Activated effector memory CD4-positive, alpha-beta T cell treated with anti-CD3 and anti-CD28 coated beads, Interleukin-2, amount 50 U/mL, for 16 hours (primary cell): ENCODE measurements at regions not wholly inside any gene's neighbourhood (a gene's known extent, or its start where the extent isn't known, plus 50 kb on each side); places are given as distances from the start of the nearest gene placed in this dataset.

Source experiments
- DNase-seq: peaks from one replicate; pipeline ENCODE4 v3.0.0-alpha.2; 2020

DNA sequence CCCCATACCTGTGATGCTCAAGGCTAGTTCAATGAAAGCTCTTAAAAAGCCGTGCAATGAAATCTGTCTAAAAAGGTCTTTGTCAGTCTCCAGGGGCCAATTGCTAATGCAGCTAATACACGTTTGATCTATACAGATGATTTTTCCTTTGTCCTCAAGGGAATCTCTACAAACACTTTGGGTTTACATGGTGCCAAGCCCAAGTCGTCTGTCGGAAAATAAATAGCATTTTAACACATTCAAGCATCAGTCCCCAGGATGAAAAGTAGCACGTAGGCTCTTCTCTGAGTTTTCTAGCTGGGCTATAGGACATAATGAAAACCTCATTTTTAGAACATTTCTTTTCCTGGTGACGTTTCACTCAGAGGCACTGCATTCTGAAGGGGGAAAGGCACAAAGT, 477.4 kb upstream of the WWC1 start:
- DNase-seq, result no peak

DNA sequence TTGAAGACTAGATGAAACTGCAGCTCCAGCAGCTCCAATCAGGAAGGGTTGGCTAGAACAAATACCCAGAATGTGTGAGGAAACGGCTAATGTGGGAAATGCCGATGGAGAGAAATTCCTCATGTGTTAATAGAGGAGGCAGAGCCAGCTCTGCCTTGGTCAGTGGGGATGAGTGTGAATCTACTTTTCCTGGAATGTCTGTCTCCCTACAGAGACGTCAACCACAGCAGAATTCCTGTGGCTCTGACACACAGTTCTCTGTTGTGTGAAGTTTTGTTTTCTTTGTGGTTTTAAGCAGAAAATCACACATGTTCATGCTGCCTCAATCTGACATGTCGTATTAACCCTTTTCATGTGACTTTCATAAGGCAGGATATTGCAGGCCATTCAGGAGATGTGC, 476.6 kb upstream of the WWC1 start:
- no peak for DNase-seq

GRCh38 chr5:167816354-167816753, 475.1 kb upstream of the WWC1 start:
- DNase-seq, result no peak

- DNase-seq, result no peak
Measured at GRCh38 chr5:167816864-167817263, 474.6 kb upstream of the WWC1 start.

GRCh38 chr5:167819406-167819805, 472.0 kb upstream of the WWC1 start:
- DNase-seq, result no peak

- DNase-seq, result no peak
Measured at GRCh38 chr5:167820101-167820990, 471.1 kb upstream of the WWC1 start.

- DNase-seq, result no peak
Measured at GRCh38 chr5:167821151-167821550, 470.3 kb upstream of the WWC1 start.

GRCh38 chr5:167821669-167822068, 469.8 kb upstream of the WWC1 start:
- no peak for DNase-seq

- DNase-seq, result no peak
Measured at GRCh38 chr5:167822241-167822640, 469.2 kb upstream of the WWC1 start.

DNA sequence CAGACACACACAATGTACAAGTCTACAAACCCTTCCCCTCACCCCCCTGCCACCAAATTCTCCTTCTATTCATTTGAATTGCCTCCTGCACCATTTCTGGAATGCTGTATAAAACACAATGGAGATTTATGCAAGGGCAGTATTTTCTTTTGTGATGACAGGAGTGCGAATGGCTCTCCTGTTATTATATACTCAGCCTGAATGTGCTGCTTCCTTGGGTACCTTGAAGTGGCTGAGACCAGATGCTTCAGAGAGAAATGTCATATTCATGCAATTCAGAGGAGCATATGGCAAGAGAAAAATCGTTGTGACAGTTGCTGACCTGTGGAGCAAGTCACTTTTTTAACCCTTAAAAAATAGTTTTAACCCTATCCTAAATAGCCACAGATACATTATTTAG, 468.0 kb upstream of the WWC1 start:
- DNase-seq, result no peak

DNA sequence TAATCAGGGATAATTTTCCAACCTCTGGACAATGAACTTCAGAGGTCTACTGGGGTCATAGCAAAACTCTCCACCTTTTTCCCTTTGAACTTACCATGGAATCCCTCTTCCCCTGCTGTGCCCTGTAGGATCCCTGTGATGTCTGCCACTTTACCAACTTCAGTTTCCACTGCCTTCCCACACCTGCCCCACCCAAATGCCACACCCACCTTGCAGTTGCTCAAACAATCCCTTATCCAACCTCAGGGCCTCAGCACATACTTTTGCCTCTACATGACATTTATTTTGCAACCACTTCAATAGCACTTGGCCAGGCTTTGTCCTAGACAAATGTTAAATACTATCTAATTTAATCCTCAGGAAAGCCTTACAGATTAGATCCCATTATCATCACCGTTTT, 463.7 kb upstream of the WWC1 start:
- no peak for DNase-seq

- no peak for DNase-seq
Measured at GRCh38 chr5:167831754-167832504, 459.5 kb upstream of the WWC1 start.

DNA sequence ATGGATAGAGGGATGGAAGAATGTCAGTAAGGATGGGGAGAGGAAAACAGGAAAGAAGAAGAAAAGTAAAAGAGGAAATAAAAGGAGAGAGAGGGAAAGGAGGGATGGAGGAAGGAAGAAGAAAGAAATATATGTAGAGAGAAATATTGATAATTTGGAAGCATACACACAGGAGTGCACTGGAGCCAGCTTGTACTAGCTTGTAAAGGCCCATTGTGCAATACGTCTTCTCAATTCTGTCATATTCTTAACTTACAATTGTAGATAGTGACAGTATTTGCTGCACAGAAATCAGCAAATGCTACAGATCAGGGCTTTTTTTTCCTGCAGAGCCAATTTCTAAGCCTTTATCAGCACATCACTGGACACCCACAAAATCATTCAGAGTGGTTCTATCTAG, 458.8 kb upstream of the WWC1 start:
- DNase-seq, result no peak

GRCh38 chr5:167833456-167833855, 458.0 kb upstream of the WWC1 start:
- DNase-seq, result no peak

- no peak for DNase-seq
Measured at GRCh38 chr5:167835146-167835545, 456.3 kb upstream of the WWC1 start.

- no peak for DNase-seq
Measured at GRCh38 chr5:167837127-167837526, 454.3 kb upstream of the WWC1 start.

DNA sequence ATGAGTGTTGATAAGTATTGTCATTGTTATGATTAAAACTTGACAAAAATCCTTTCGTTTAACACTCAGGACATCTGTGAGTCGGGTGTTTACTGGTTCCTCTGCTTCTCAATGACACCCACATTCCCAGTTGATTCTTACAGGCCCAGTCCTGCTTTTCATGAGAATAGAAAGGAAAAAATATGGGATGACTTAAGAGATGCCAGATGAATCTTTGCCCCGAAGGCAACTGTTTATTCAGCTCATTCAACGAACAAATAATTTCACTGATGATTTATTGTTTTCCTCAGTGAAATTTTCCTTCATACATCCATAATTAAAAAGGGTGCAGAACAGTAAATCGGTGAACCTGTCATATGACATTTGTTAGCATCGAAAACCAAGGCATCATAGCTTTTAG, 452.4 kb upstream of the WWC1 start:
- DNase-seq, result no peak

DNA sequence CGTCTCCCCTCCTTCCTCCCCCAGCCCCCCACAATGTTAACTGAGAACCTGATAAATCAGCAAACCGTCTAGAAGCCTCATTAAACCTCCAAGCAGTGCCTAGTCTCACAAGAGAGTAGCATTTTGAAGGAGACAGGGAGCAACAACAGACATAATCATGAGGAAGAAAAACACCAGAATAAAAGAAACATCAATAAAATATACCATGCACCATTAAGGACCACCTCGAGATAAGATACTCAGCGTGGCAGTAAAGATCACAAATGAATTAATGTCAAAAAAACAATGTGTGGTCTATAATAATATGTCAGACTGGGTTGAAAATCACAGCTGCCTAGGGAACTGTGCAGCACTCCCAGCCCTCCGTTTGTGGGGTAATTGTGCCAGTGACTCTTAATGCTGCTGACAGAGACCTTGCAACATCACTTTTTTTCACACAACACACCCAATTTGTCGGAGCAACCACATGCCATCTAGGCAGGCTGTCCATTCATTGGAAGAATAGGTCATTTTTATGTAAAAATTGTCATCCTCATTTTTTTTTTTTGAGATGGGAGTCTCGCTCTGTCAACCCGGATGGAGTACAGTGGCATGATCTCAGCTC, 450.8 kb upstream of the WWC1 start:
- no peak for DNase-seq

DNA sequence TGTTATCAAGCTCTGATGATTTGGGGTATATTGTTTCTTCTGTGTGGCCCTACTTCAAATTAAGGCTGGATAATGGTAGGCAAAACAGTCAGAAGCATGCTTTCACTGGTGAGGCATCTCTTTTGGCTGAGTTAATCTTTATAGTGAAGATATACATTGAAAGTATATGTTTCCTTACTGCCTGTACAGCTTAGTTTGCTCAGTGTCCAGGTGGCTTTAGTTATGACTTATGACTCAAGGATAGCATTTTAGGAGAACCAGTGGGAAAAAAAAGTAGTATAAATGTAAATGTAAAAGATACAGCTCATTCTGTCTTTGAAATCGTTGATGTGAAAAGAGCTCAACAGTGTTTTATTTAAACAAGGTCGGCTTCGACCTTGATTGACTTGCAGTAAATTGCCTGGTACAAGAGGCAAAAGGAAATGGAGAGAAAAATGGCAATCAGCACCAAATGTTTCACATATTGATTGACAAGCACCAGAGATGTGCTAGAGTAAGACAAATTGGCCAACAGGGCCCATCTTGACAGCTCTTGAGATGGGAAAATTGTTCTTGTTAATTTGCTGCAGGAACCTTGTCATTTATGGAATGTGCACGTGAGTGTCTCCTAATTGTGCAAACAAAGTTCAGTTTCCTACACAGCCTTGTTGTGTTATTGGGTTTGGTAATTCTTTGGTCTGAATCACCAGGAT, 447.4 kb upstream of the WWC1 start:
- no peak for DNase-seq

- no peak for DNase-seq
Measured at GRCh38 chr5:167845952-167846351, 445.5 kb upstream of the WWC1 start.

DNA sequence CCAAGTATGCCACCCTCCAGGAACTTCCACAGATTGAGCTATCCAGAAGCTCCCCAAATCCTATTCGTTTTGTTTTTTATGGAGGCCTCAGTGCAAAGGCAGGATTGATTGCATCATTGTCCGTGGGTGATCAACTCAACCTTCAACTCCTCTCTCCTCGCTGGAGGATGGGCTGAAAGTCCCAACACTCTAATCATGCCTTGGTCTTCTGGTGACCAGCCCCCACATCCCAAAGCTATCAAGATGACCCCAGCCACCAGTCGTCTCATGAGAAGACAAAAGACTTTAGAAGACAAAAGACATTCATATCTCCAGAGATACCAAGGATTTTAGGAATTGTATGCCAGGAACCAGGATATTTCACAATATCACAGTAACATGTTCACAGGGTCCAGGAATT, 441.6 kb upstream of the WWC1 start:
- no peak for DNase-seq

- no peak for DNase-seq
Measured at GRCh38 chr5:167850911-167851310, 440.5 kb upstream of the WWC1 start.

- no peak for DNase-seq
Measured at GRCh38 chr5:167851416-167851815, 440.0 kb upstream of the WWC1 start.
